GM12872 (cell line): ENCODE measurements at regions not wholly inside any gene's neighbourhood (a gene's known extent, or its start where the extent isn't known, plus 50 kb on each side); places are given as distances from the start of the nearest gene placed in this dataset.

Source experiments
- CTCF ChIP-seq: IDR thresholded peaks from 3 replicates; pipeline ENCODE4 v1.5.1; 2011; ENCODE audit warnings: low read depth, mild to moderate bottlenecking, low read length, moderate library complexity; ENCODE audit not compliant: insufficient read depth

- TF ChIP-seq CTCF = no peak
Measured at GRCh38 chr2:8304821-8305766, 376.8 kb upstream of the ID2 start.

DNA sequence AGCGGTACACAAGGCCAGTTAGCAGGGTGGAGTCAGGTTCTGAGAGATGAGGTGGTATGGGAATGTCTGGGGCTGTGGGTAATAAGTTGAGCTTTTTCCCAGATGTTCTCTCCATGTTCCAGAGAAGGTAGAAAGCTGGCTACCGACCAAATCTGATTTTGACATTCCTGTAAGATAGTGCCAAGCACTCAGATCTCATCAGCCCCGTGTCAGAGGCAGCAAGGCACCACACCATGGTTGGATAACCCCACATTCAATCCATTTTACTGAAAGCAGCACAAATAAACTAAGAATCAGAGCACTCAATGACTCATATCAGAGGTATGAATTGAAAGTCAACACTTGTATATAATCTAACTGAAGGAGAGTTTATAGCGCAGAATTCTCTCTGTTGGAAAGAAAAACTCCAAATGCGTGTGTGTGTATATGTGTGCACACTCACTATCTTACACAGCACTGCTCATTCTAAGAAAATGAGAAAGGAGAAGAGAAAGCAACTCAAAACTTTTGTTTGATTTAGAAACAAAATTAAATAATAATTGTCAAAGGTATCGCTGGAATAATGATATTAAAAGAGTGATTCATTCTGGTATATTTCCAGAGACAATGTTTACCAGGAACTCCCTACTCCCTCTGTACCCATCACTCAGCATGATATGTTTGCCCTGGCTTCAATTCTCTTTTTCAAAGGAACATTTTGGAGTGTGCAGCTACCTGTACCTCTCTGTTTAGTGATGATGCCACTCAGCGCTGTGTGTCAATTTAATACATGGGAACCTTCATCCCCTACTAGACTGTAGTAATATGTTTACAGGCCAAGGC lies 375.1 kb upstream of the ID2 start:
- TF ChIP-seq CTCF = no peak

- no peak for TF ChIP-seq CTCF
Measured at GRCh38 chr2:8307606-8308180, 374.2 kb upstream of the ID2 start.

- TF ChIP-seq CTCF = no peak
Measured at GRCh38 chr2:8309131-8309530, 372.7 kb upstream of the ID2 start.

- no peak for TF ChIP-seq CTCF
Measured at GRCh38 chr2:8310557-8311455, 371.1 kb upstream of the ID2 start.

DNA sequence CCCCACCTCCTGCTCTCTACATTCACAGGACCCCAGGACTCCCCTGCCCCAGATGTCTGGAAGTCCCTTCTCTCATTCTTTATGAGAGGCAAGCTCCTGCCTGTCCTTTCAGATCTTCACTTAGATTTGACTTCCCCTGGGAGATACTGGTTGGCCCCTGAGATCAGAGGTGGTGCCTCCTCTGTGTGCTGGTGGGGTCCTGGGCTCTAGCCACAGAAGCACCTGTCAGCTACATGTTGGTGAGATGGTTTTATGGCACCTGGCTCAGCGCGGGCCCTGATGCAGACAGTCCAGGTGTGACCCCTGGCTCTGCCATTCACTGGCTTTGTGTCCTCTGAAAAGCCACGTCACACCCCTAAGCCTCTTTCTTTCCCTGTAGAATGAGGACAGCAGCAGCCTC lies 369.6 kb upstream of the ID2 start:
- no peak for TF ChIP-seq CTCF
